CD1c-positive myeloid dendritic cell (primary cell): ENCODE measurements at regions not wholly inside any gene's neighbourhood (a gene's known extent, or its start where the extent isn't known, plus 50 kb on each side); places are given as distances from the start of the nearest gene placed in this dataset.
"Not testable (repeated sequence)": the region's sequence is repeated elsewhere in the genome, so short reads cannot be mapped to it uniquely, and the experiment has no call there.

ENCODE experiments used
- DNase-seq: peaks from one replicate; pipeline ENCODE4 v3.0.0-alpha.2; 2016; ENCODE audit errors: extremely low spot score

DNA sequence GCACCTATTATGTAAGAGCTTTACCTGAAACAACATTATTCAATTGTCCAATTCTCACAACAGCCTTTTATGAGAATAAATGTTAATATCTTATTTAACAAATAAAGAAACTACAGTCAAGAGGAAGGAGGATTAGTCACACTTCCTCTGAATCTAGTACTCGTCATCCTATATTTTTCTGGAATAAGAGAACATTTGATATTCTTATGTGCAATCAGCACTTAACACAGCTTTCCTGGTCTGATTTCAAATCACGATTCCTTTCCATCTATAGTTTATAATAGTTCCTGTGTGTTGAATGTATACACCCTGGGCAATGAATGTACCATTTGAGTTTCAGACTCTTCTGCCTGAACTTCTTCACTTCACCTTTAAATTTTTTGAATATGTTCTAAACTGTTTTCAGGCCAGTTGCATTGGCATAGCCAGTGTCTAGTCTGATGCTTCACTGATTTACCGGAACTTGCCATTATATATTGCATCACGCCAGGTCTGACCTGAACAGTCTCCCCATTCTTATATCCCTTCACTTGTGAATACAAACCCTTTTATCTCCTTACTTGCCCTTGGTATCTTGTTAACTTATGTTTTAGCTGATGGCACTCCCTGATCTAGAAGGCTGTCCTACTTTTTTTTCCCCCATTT, 698.3 kb downstream of the MAT2B start:
- no peak for DNase-seq

GRCh38 chr5:164204338-164204946, 699.0 kb downstream of the MAT2B start:
- DNase-seq, result no peak

DNA sequence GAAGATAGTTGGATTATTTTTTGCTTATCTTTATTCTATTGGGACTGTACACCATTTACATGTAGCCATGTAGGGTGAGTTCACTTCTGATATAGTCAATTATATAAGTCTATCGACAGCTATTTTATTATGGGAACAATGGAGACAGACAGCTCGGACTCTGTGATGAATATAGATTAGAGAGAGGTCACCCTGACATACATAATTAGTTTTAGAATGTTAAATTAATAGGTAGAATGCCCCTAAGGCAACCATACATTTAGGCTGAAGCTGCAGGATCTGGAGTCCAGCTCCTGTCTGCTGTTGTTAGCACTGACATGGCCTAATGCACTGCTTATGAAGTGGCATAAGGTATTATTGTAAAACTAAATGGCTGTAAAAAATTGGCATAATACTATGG, 700.8 kb downstream of the MAT2B start:
- no peak for DNase-seq

DNA sequence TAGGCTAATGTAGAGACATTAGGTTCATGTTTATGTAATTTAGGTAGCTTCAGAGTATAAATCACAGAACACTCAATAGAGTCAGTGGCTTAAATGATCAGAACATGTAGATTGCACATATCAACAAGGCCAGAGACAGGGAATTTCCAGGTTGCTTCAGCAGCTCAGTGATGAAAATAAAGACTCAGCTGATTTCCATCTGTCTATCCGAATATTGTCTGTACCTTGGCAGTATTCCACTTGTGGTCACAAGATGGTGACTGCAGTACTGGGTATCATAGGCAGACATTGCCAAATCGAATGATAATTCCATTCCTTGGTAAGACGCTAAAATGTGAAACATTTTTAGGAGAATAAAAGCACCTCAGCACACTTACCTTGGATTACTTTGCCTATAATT, 702.2 kb downstream of the MAT2B start:
- no peak for DNase-seq

GRCh38 chr5:164210491-164210890, 705.1 kb downstream of the MAT2B start:
- no peak for DNase-seq

- DNase-seq, result no peak
These were observed 709.3 kb downstream of the MAT2B start for GRCh38 chr5:164214698-164215097.

GRCh38 chr5:164217464-164217863, 712.0 kb downstream of the MAT2B start:
- DNase-seq, result no peak

- DNase-seq, result no peak
These were observed 715.1 kb downstream of the MAT2B start for GRCh38 chr5:164220522-164220921.

- DNase-seq, result no peak
These were observed 718.8 kb downstream of the MAT2B start for GRCh38 chr5:164224236-164224635.

GRCh38 chr5:164224772-164225171, 719.4 kb downstream of the MAT2B start:
- DNase-seq, result no peak

DNA sequence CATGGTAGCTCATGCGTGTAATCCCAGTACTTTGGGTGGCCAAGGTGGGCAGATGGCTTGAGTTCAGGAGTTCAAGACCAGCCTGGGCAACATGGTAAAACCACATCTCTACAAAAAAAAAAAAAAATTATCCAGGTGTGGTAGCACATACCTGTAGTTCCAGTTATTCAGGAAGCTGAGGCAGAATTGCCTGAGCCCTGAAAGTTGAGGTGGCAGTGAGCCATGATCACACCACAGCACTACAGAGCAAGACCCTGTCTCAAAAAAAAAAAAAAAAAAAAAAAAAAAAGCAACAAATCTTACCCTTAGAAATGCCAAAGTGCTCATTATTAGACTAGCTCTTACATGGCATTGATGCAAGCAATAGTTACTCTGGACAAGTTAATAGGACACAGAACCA, 724.9 kb downstream of the MAT2B start:
- DNase-seq, result no peak

DNA sequence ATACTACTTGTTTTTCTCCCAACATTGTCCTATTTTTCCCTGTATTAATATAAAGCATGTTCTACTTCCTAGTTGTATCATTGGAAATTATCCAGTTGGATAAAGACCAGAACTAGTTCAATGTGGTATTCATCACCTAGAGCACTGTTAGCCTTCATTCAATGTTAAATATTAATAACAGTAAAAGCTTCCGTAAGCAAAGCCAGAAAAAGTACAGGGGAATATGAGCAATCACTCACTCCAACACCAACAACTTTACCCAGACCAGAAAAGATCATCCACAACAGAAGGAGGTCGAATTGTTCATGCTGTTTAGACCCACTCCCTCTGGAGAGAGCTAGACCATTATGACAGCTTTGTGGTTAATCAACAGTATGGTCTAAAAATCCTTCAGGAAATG, 728.4 kb downstream of the MAT2B start:
- no peak for DNase-seq

GRCh38 chr5:164234321-164234720, 728.9 kb downstream of the MAT2B start:
- DNase-seq, result no peak

GRCh38 chr5:164235300-164235891, 730.0 kb downstream of the MAT2B start:
- DNase-seq, result no peak

DNA sequence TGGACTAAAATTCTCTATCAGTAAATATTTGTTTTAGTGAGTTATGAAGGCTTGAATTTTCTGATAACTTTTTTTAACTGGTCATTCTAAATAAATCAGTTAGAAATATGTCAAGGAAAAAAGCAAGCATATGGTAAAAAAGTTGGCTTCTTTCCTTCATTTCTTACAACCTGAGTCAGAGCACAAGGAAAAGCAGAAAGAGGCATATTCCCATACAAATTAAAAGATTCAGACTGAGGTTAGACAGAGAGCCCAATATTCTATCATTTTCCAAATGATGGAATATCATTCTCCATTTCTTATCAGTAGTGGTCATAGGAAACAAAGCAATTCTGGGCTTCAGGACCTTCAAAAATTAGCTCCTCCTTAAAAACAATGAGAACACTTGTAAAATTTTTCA, 732.1 kb downstream of the MAT2B start:
- DNase-seq, result no peak

- not testable (repeated sequence) for DNase-seq
These were observed 746.4 kb downstream of the MAT2B start for GRCh38 chr5:164251781-164252180.

- DNase-seq, result no peak
These were observed 748.3 kb downstream of the MAT2B start for GRCh38 chr5:164253764-164254163.

GRCh38 chr5:164255598-164256213, 750.3 kb downstream of the MAT2B start:
- no peak for DNase-seq

DNA sequence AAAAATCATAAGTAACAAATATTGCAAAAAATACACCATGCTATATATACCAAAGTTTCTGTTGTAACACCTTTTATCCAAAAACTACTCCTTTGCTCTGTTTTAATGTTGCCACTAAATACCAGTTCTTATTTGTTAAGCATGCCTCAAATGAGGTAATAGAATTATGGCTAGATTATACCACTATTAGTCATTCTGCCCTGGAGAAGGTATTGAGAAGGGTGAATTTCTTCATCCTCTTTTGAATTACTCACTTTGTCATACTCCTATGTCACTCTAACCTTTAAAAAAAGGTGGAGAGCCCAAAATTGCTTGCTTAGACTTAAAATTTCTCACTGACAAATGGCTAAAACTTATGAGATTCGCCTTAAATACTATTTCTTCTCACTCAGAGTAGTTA, 750.9 kb downstream of the MAT2B start:
- DNase-seq, result no peak

DNA sequence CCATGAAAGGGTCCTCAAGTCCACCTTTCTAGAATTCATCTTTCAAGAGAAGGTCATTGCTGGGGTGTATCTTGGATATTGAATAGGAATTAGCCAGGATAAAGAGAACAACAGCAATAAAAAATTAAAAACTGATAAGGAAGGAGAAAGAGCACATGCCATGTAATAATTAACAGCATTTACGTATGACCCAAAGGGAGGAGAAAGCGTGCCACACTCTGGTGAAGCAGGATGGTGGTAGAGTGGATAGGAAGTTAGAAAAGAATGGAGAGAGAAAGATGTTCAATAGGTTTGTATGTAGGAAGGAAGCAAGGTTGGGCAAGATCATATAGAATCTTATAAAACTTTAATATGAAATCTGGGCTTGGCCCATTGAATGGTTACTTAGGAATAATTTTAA, 751.5 kb downstream of the MAT2B start:
- DNase-seq, result no peak

DNA sequence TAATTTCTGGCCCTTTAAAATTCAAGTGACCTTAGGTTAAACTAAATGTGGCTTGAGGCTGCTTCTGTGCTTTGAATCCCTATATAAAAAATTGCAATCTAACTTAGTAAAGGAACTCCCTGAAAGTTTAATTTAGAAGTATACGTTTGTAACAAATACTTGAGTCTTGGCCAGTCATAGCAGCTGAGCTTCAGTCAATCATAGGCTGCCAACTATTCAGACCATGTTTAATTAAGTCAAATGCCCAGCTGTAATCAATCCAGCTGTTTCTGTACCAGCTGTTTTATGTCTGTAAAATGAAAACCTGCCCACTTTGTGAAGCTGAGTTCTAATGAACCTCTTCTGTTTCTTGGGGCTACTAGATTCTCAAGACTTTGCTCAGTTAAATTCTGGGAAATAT, 760.1 kb downstream of the MAT2B start:
- no peak for DNase-seq

DNA sequence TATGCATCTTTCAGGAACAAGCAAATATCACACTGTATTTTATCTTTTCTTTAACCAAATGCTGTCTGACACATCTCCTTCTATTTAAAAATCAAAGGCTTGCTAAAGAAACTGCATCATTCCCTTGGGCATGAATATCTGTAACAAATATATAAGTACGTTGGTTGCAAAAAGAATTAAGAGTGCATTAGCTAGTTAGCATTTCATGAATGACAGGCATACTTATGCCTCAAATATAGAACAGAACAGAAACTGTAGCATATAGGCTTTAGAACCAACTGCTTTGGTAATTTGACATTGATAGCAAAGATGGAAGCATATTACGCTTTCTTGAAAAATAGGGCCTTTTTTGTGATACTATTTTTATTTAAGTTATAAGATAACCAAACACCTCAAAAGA, 761.2 kb downstream of the MAT2B start:
- no peak for DNase-seq

DNA sequence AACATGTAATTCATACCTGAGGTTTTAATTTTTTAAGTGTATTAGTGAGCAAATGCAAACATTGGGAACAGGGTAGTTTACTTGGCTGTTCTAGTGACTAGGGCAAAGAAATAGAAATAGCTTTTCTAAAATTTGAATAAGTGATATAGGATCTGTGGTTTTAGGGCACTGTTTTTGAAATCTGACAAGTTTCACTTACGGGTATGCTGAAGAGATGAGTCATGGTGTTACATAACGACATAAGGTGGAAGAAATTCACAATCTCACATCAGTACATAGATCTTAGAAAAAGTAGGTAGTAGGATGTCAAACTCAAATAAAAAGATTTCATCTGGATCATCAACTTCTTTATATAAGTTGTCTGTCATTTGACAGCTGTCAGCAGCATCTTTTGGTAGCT, 772.3 kb downstream of the MAT2B start:
- no peak for DNase-seq
